SJSA1 (cell line): ENCODE measurements at regions not wholly inside any gene's neighbourhood (a gene's known extent, or its start where the extent isn't known, plus 50 kb on each side); places are given as distances from the start of the nearest gene placed in this dataset.
"Not testable (repeated sequence)": the region's sequence is repeated elsewhere in the genome, so short reads cannot be mapped to it uniquely, and the experiment has no call there.

Experiments
- DNase-seq, 2 experiments: peaks; one replicate each; pipeline ENCODE4 v3.0.0-alpha.2; 2015 to 2020; ENCODE audit warnings: low spot score in 2 of 2, low read depth in 1 of 2
- H3K27ac ChIP-seq: fragments of 250-450 bp; sonication (Bioruptor Pico); 2 replicates; pipeline ENCODE4 v1.5.1; 2020; ENCODE audit warnings: mild to moderate bottlenecking, moderate library complexity
- H3K27me3 ChIP-seq: fragments of 250-450 bp; sonication (Bioruptor Pico); replicated peaks from 2 replicates; pipeline ENCODE4 v1.5.1; 2020; ENCODE audit warnings: mild to moderate bottlenecking, moderate library complexity
- H3K36me3 ChIP-seq: fragments of 250-450 bp; sonication (Bioruptor Pico); 2 replicates; pipeline ENCODE4 v1.5.1; 2020; ENCODE audit warnings: mild to moderate bottlenecking
- H3K4me1 ChIP-seq: fragments of 250-450 bp; sonication (Bioruptor Pico); replicated peaks from 2 replicates; pipeline ENCODE4 v1.6.1; 2021; ENCODE audit warnings: mild to moderate bottlenecking
- H3K4me3 ChIP-seq: fragments of 250-450 bp; sonication (Bioruptor Pico); 2 replicates; pipeline ENCODE4 v1.5.1; 2020; ENCODE audit warnings: mild to moderate bottlenecking
- H3K9me3 ChIP-seq: fragments of 250-450 bp; sonication (Bioruptor Pico); replicated peaks from 2 replicates; pipeline ENCODE4 v1.5.1; 2020; ENCODE audit warnings: mild to moderate bottlenecking

GRCh38 chr19:28303502-28303901 lies 909.4 kb downstream of the UQCRFS1 start:
- Histone ChIP-seq H3K27ac (no peak overlapping the region), H3K27me3 (no peaks in the 10 kb centered on the region), H3K4me3 (no peak overlapping the region), H3K36me3 (no peaks in the 10 kb centered on the region), H3K4me1 (peaks cover 17% of the 10 kb centered on the region), H3K9me3 (0 out of 2 replicates have a peak, but pooled peaks cover 4% of the 10 kb centered on the region)
- DNase-seq = no peak

DNA sequence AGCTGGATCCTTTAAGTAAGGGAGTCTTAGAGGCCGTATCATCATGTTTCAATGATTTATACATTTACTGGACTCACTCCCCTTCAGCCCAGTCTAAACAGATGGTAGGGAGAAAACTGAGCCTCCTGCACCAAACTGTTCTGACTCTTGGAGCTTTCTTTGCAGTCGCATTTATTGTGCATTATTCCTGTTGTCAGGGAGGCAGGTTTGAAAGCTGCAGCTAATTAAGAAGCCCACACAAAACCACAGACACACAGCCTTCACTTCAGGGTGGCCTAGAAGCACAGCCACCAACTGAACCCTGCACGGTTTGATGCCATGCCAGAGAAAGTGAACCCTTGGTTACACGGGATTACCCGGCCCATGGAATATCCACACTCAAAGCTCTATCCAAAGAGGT lies 911.0 kb downstream of the UQCRFS1 start:
- DNase-seq = peak in 1 of 2 experiments; percentile 48
- H3K4me3 ChIP-seq = no peak overlapping the region
- 0 out of 2 replicates have a peak, but pooled peaks cover 4% of the 10 kb centered on the region for H3K9me3 ChIP-seq

DNA sequence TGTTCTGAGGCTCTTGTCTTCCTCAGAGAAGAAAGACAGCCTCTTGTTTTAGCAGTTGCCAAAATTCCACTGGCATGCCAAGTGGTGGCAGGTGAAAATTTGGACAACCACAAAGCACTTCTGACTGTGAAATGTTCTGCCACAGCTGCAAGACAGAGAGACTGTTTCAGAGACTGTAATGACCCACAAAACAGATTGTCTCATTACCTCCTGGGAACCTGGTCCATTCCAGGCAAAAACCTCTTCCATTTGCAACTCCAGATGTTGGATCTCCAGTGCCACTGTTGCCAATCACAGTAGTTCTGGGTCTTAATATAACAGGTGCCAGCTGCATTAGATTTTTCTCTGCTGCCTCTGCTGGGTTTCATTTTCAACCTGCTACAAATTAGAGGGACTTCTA lies 911.5 kb downstream of the UQCRFS1 start:
- H3K27ac ChIP-seq = no peak overlapping the region
- 0 out of 2 replicates have a peak, but pooled peaks cover 4% of the 10 kb centered on the region for H3K9me3 ChIP-seq
- H3K36me3 ChIP-seq = no peaks in the 10 kb centered on the region
- no peak overlapping the region for H3K4me3 ChIP-seq
- H3K27me3 ChIP-seq = no peaks in the 10 kb centered on the region
- H3K4me1 ChIP-seq = peaks cover 37% of the 10 kb centered on the region
- DNase-seq = no peak

More for the DNA sequence above, 911.0 kb downstream of the UQCRFS1 start:
- no peaks in the 10 kb centered on the region for H3K36me3 ChIP-seq
- no peak overlapping the region for H3K27ac ChIP-seq
- peaks cover 32% of the 10 kb centered on the region for H3K4me1 ChIP-seq
- no peaks in the 10 kb centered on the region for H3K27me3 ChIP-seq

- DNase-seq = no peak
- no peak overlapping the region for H3K27ac ChIP-seq
- H3K27me3 ChIP-seq = no peaks in the 10 kb centered on the region
- H3K4me1 ChIP-seq = peaks cover 37% of the 10 kb centered on the region
- no peak overlapping the region for H3K4me3 ChIP-seq
- 0 out of 2 replicates have a peak, but pooled peaks cover 2% of the 10 kb centered on the region for H3K9me3 ChIP-seq
- no peaks in the 10 kb centered on the region for H3K36me3 ChIP-seq
Measured at GRCh38 chr19:28299649-28300048, 913.3 kb downstream of the UQCRFS1 start.

DNA sequence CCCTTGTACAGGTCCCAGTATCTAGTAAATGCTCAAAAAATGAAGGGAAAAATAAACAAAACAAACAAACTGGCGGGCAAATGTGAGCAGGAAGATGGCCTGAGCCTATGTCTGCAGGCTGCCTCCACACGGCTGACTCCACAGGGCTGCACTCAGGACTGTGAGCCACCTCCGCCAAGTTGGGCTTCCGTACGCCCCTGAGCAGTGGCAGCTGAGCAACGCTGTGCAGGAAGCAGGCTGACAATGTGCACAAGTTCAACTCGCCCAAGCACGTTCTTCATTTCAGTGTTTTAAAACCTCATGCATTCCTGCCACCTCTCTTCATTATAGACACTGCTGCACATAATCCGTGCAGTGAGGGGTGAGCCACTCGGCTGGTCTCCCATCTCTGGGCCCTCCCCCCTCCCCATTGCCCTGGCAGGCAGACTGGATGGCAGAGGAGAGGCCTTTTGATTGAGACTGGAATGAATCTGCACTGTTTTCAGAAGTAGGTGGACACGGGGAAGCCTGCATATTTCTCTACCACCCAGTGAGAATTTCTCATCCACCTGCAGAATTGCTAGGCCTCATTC lies 915.3 kb downstream of the UQCRFS1 start:
- Histone ChIP-seq H3K27me3 (no peaks in the 10 kb centered on the region), H3K4me1 (peaks cover 42% of the 10 kb centered on the region), H3K27ac (no peak overlapping the region), H3K4me3 (no peak overlapping the region), H3K36me3 (no peaks in the 10 kb centered on the region), H3K9me3 (0 out of 2 replicates have a peak, but pooled peaks cover 2% of the 10 kb centered on the region)
- DNase-seq = peak in 1 of 2 experiments; percentile 37

GRCh38 chr19:28297036-28297435 lies 915.9 kb downstream of the UQCRFS1 start:
- no peaks in the 10 kb centered on the region for H3K27me3 ChIP-seq
- peaks cover 37% of the 10 kb centered on the region for H3K4me1 ChIP-seq
- no peaks in the 10 kb centered on the region for H3K36me3 ChIP-seq
- DNase-seq = no peak
- H3K4me3 ChIP-seq = no peak overlapping the region
- no peaks in the 10 kb centered on the region for H3K9me3 ChIP-seq
- H3K27ac ChIP-seq = no peak overlapping the region

GRCh38 chr19:28296506-28296905 lies 916.4 kb downstream of the UQCRFS1 start:
- Histone ChIP-seq H3K27ac (no peak overlapping the region), H3K36me3 (no peaks in the 10 kb centered on the region), H3K9me3 (no peaks in the 10 kb centered on the region), H3K4me1 (peaks cover 34% of the 10 kb centered on the region), H3K27me3 (no peaks in the 10 kb centered on the region), H3K4me3 (no peak overlapping the region)
- DNase-seq = no peak

GRCh38 chr19:28294975-28295374 lies 918.0 kb downstream of the UQCRFS1 start:
- not testable (repeated sequence) for H3K27me3 ChIP-seq, H3K4me3 ChIP-seq, H3K27ac ChIP-seq, DNase-seq, H3K36me3 ChIP-seq, H3K9me3 ChIP-seq
- peaks cover 34% of the 10 kb centered on the region for H3K4me1 ChIP-seq

GRCh38 chr19:28294395-28294794 lies 918.6 kb downstream of the UQCRFS1 start:
- Histone ChIP-seq H3K9me3 (no peaks in the 10 kb centered on the region), H3K27ac (no peak overlapping the region), H3K4me1 (peaks cover 36% of the 10 kb centered on the region), H3K36me3 (no peaks in the 10 kb centered on the region), H3K4me3 (no peak overlapping the region), H3K27me3 (no peaks in the 10 kb centered on the region)
- peak in 1 of 2 experiments; percentile 29 for DNase-seq

DNA sequence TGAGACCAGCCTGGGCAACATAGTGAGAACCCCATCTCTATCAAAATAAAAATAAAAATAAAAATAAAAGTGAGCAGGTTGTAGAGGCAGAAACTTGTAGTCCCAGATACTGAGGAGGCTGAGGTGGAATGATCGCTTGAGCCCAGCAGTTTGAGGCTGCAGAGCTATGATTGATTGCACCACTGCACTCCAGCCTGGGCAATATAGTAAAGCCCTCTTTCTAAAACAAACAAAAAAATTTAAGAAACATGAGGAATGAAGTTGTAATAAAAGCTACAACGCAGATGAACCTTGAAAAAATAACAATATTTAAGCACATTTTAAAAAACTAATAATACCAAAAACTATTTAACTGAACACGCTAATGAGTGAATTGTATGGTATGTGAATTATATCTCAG lies 919.3 kb downstream of the UQCRFS1 start:
- no peaks in the 10 kb centered on the region for H3K27me3 ChIP-seq
- H3K4me3 ChIP-seq = no peak overlapping the region
- no peak overlapping the region for H3K27ac ChIP-seq
- no peak for DNase-seq
- H3K4me1 ChIP-seq = peaks cover 41% of the 10 kb centered on the region
- no peaks in the 10 kb centered on the region for H3K36me3 ChIP-seq
- no peaks in the 10 kb centered on the region for H3K9me3 ChIP-seq

- Histone ChIP-seq H3K27ac (no peak overlapping the region), H3K36me3 (no peaks in the 10 kb centered on the region), H3K27me3 (no peaks in the 10 kb centered on the region), H3K4me3 (no peak overlapping the region), H3K4me1 (peaks cover 37% of the 10 kb centered on the region), H3K9me3 (no peaks in the 10 kb centered on the region; the same call in 1 of the 2 replicates)
- no peak for DNase-seq
Measured at GRCh38 chr19:28292822-28293500, 920.0 kb downstream of the UQCRFS1 start.

DNA sequence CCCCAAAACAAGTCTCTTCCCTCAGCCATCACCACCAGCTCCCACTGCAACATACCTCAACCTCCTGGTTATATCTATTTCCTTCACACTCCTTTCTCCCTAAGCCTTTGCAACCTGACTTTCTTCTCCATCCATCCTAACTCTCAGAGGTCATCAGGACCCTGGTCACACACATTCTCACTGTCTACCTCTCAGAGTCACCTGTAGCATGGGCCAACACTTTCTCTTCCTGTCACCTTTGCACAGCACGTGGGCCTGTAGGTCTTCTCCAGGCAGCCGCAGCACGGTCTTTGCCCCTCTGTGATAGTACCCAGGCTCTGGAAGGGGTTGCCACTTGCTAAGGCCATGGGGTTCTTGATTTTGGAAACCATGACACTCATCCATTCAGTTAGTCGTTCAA lies 921.1 kb downstream of the UQCRFS1 start:
- Histone ChIP-seq H3K36me3 (no peaks in the 10 kb centered on the region), H3K27me3 (no peaks in the 10 kb centered on the region), H3K9me3 (no peaks in the 10 kb centered on the region; the same call in 1 of the 2 replicates)

DNA sequence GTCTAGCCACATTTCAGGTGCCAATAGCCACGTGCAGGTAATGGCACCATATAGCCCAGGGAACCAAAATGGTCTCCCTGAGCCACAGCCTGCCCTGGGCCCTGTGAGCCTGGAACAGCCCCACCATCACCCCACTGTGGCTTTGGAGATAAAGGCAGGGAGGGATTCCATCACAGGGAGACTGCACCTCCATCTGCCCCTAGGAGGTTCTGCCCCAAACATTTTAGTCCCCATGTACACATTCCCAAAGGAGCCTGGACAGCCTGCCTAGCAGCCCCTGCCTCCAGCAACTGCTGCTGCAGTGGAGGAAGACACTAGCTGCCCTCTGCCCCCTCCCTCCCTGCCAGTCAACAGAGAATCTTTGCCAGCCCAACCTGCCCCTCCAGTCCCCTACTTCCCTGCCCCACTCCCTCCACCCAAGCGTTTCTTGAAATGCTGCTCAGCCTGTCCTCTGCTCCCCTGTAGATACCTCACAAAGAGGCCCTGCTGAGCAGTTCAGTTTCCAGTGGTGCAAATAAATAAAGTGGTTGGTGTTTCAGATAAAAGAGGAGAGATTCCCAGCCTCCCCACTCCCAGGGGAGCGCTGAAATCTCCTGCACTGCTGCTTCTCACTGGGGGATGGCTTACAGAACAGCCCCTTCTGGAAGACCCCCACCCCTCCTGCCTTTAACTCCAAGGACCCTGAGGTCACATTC lies 921.8 kb downstream of the UQCRFS1 start:
- Histone ChIP-seq H3K9me3 (no peaks in the 10 kb centered on the region; the same call in 1 of the 2 replicates), H3K36me3 (no peaks in the 10 kb centered on the region), H3K4me1 (peaks cover 22% of the 10 kb centered on the region), H3K27me3 (no peaks in the 10 kb centered on the region), H3K27ac (no peak overlapping the region), H3K4me3 (no peak overlapping the region)
- DNase-seq = no peak

More for the DNA sequence above, 921.1 kb downstream of the UQCRFS1 start:
- Histone ChIP-seq H3K4me3 (no peak overlapping the region), H3K27ac (no peak overlapping the region), H3K4me1 (peaks cover 26% of the 10 kb centered on the region)
- no peak for DNase-seq
